WTC11 (cell line): ENCODE measurements at regions not wholly inside any gene's neighbourhood (a gene's known extent, or its start where the extent isn't known, plus 50 kb on each side); places are given as distances from the start of the nearest gene placed in this dataset.

ENCODE experiments used
- ATAC-seq: fragments of 200-7000 bp; cut with Tn5 transposase; 2 replicates; pipeline ENCODE4 v1.10.0; 2021; ENCODE audit warnings: mild to moderate bottlenecking, moderate library complexity
- CTCF ChIA-PET: fragments of 300-600 bp; sonication (Branson Sonifier 250); formaldehyde crosslinking; loops from one replicate; lab custom pipeline; 2021; ENCODE audit warnings: antibody characterized with exemption; lab: Charles Lee
- POLR2A ChIA-PET: fragments of 350-600 bp; sonication (Branson Sonifier 250); formaldehyde crosslinking; loops from one replicate; lab custom pipeline; 2021; ENCODE audit warnings: antibody characterized with exemption; lab: Charles Lee
- DNase-seq: peaks from one replicate; pipeline ENCODE4 v3.0.0; 2021; ENCODE audit warnings: low spot score
- H3K27ac Mint-ChIP-seq: 2 replicates; pipeline ENCODE4 v1.8.0; 2021; ENCODE audit warnings: mixed read lengths
- H3K27me3 Mint-ChIP-seq: 2 replicates; pipeline ENCODE4 v1.8.0; 2021; ENCODE audit warnings: low read depth, mild to moderate bottlenecking, moderate library complexity, mixed read lengths
- H3K36me3 Mint-ChIP-seq: 2 replicates; pipeline ENCODE4 v1.8.0; 2021; ENCODE audit warnings: mixed read lengths
- H3K4me1 Mint-ChIP-seq: 2 replicates; pipeline ENCODE4 v1.8.0; 2022; ENCODE audit warnings: mixed read lengths
- H3K4me3 Mint-ChIP-seq: 2 replicates; pipeline ENCODE4 v1.8.0; 2021; ENCODE audit warnings: mild to moderate bottlenecking, moderate library complexity, mixed read lengths
- H3K9me3 Mint-ChIP-seq: 2 replicates; pipeline ENCODE4 v1.8.0; 2021; ENCODE audit warnings: mixed read lengths
- AR ChIP-seq: fragments of 250-450 bp; sonication (Bioruptor Pico); IDR thresholded peaks from 2 replicates; pipeline ENCODE4 v1.9.0; 2021; ENCODE audit warnings: mild to moderate bottlenecking
- ATF1 ChIP-seq: sonication (generic); formaldehyde crosslinking; IDR thresholded peaks from 2 replicates; pipeline ENCODE4 v1.8.1; 2023; ENCODE audit warnings: mild to moderate bottlenecking, moderate library complexity, missing genetic modification reagents
- CREB1 ChIP-seq: sonication (generic); formaldehyde crosslinking; IDR thresholded peaks from 2 replicates; pipeline ENCODE4 v1.8.0; 2023; ENCODE audit warnings: mild to moderate bottlenecking, missing genetic modification reagents
- CTCF ChIP-seq: fragments of 200-600 bp; IDR thresholded peaks from 2 replicates; pipeline ENCODE4 v1.8.0; 2022; ENCODE audit warnings: antibody characterized with exemption
- E2F4 ChIP-seq: sonication (generic); formaldehyde crosslinking; IDR thresholded peaks from 2 replicates; pipeline ENCODE4 v1.8.1; 2022; ENCODE audit warnings: low read depth, mild to moderate bottlenecking, moderate library complexity, missing genetic modification reagents, borderline replicate concordance
- EMX1 ChIP-seq: fragments of 250-450 bp; sonication (Bioruptor Pico); IDR thresholded peaks from 2 replicates; pipeline ENCODE4 v1.8.0; 2021; ENCODE audit warnings: mild to moderate bottlenecking
- GABPB1 ChIP-seq: sonication (generic); formaldehyde crosslinking; IDR thresholded peaks from 2 replicates; pipeline ENCODE4 v1.8.1; 2023; ENCODE audit warnings: mild to moderate bottlenecking, missing genetic modification reagents
- IRF1 ChIP-seq: sonication (generic); formaldehyde crosslinking; IDR thresholded peaks from 2 replicates; pipeline ENCODE4 v1.8.0; 2023; ENCODE audit warnings: missing genetic modification reagents
- JAZF1 ChIP-seq: fragments of 250-450 bp; sonication (Bioruptor Pico); IDR thresholded peaks from 2 replicates; pipeline ENCODE4 v1.9.0; 2021; ENCODE audit warnings: moderate library complexity, mild to moderate bottlenecking, inconsistent platforms
- JUN ChIP-seq: sonication (generic); formaldehyde crosslinking; IDR thresholded peaks from 2 replicates; pipeline ENCODE4 v1.8.0; 2023; ENCODE audit warnings: mild to moderate bottlenecking, missing genetic modification reagents
- MXD4 ChIP-seq: fragments of 250-450 bp; sonication (Bioruptor Pico); IDR thresholded peaks from 2 replicates; pipeline ENCODE4 v1.8.0; 2021; ENCODE audit warnings: mild to moderate bottlenecking, moderate library complexity, borderline replicate concordance
- PREB ChIP-seq: sonication (generic); formaldehyde crosslinking; IDR thresholded peaks from 2 replicates; pipeline ENCODE4 v1.8.1; 2022; ENCODE audit warnings: mild to moderate bottlenecking, missing genetic modification reagents, moderate library complexity, borderline replicate concordance
- RELA ChIP-seq: sonication (generic); formaldehyde crosslinking; IDR thresholded peaks from 2 replicates; pipeline ENCODE4 v1.8.1; 2022; ENCODE audit warnings: missing genetic modification reagents, mild to moderate bottlenecking, borderline replicate concordance
- TEAD1 ChIP-seq: sonication (generic); formaldehyde crosslinking; IDR thresholded peaks from 2 replicates; pipeline ENCODE4 v1.8.0; 2022; ENCODE audit warnings: mild to moderate bottlenecking, missing genetic modification reagents
- ZNF138 ChIP-seq: sonication (generic); formaldehyde crosslinking; conservative IDR thresholded peaks from 2 replicates; pipeline ENCODE4 v1.8.1; 2022; ENCODE audit warnings: mild to moderate bottlenecking, moderate library complexity, missing genetic modification reagents
- ZNF416 ChIP-seq: fragments of 250-450 bp; sonication (Bioruptor Pico); IDR thresholded peaks from 2 replicates; pipeline ENCODE4 v1.9.0; 2021; ENCODE audit warnings: mild to moderate bottlenecking, inconsistent platforms
- ZNF671 ChIP-seq: fragments of 250-450 bp; sonication (Bioruptor Pico); IDR thresholded peaks from 2 replicates; pipeline ENCODE4 v1.8.0; 2021; ENCODE audit warnings: mild to moderate bottlenecking
- TF ChIP-seq, protein P1 (sequence below): sonication (generic); formaldehyde crosslinking; IDR thresholded peaks from 2 replicates; pipeline ENCODE4 v1.8.1; 2023; ENCODE audit warnings: mild to moderate bottlenecking, moderate library complexity, missing genetic modification reagents
- TF ChIP-seq, protein P2 (sequence below): sonication (generic); formaldehyde crosslinking; IDR thresholded peaks from 2 replicates; pipeline ENCODE4 v1.8.1; 2023; ENCODE audit warnings: mild to moderate bottlenecking, missing genetic modification reagents
- TF ChIP-seq, protein P3 (sequence below): sonication (generic); formaldehyde crosslinking; IDR thresholded peaks from 2 replicates; pipeline ENCODE4 v1.8.1; 2022; ENCODE audit warnings: low read depth, missing genetic modification reagents, borderline replicate concordance
- TF ChIP-seq, protein P4 (sequence below): sonication (generic); formaldehyde crosslinking; IDR thresholded peaks from 2 replicates; pipeline ENCODE4 v1.8.1; 2023; ENCODE audit warnings: mild to moderate bottlenecking, missing genetic modification reagents

- TF ChIP-seq PREB (CRISPR knock-in tag) (no peak), E2F4 (CRISPR knock-in tag) (no peak), ZNF138 (CRISPR knock-in tag) (no peak), RELA (CRISPR knock-in tag) (no peak), JAZF1 (CRISPR knock-in tag) (no peak), EMX1 (CRISPR knock-in tag) (no peak)
- TF ChIP-seq, protein P1, sequence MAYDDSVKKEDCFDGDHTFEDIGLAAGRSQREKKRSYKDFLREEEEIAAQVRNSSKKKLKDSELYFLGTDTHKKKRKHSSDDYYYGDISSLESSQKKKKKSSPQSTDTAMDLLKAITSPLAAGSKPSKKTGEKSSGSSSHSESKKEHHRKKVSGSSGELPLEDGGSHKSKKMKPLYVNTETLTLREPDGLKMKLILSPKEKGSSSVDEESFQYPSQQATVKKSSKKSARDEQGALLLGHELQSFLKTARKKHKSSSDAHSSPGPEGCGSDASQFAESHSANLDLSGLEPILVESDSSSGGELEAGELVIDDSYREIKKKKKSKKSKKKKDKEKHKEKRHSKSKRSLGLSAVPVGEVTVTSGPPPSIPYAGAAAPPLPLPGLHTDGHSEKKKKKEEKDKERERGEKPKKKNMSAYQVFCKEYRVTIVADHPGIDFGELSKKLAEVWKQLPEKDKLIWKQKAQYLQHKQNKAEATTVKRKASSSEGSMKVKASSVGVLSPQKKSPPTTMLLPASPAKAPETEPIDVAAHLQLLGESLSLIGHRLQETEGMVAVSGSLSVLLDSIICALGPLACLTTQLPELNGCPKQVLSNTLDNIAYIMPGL, result no peak
Measured at GRCh38 chr2:54403512-54404238, 52.5 kb upstream of the SPTBN1 start (continued).

DNA sequence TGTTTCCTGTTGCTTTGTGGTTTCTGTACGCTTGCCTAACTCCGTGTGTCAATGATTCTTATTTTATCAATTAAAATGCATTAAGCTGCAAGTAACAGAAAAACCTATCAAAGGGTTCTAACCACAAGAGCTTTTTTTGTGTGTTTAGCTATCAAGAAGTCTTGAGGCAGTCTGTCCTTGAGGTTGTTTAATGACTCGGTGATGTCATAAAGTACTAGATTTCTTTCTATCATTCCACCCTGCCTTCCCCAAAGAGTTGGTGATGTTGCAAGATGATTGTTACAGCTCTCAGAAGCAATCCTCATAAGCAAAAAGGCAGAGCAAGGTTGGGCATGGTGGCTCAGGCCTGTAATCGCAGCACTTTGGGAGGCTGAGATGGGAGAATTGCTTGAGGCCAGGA lies 51.9 kb upstream of the SPTBN1 start:
- DNase-seq, result no peak
- Mint-ChIP-seq H3K36me3 (no peaks in the 10 kb centered on the region), H3K4me3 (no peak overlapping the region)
- TF ChIP-seq IRF1, result no peak
- TF ChIP-seq ATF1 (CRISPR knock-in tag), result no peak
- TF ChIP-seq AR (CRISPR knock-in tag), result no peak
- no peak for TF ChIP-seq GABPB1
- no peak for TF ChIP-seq TEAD1 (CRISPR knock-in tag)
- TF ChIP-seq CTCF, result no peak
- TF ChIP-seq, protein P2, sequence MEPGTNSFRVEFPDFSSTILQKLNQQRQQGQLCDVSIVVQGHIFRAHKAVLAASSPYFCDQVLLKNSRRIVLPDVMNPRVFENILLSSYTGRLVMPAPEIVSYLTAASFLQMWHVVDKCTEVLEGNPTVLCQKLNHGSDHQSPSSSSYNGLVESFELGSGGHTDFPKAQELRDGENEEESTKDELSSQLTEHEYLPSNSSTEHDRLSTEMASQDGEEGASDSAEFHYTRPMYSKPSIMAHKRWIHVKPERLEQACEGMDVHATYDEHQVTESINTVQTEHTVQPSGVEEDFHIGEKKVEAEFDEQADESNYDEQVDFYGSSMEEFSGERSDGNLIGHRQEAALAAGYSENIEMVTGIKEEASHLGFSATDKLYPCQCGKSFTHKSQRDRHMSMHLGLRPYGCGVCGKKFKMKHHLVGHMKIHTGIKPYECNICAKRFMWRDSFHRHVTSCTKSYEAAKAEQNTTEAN, result no peak
- TF ChIP-seq ZNF671 (CRISPR knock-in tag), result no peak
- no peak for TF ChIP-seq JUN
- no peak for TF ChIP-seq ZNF416 (CRISPR knock-in tag)
- TF ChIP-seq, protein P3, sequence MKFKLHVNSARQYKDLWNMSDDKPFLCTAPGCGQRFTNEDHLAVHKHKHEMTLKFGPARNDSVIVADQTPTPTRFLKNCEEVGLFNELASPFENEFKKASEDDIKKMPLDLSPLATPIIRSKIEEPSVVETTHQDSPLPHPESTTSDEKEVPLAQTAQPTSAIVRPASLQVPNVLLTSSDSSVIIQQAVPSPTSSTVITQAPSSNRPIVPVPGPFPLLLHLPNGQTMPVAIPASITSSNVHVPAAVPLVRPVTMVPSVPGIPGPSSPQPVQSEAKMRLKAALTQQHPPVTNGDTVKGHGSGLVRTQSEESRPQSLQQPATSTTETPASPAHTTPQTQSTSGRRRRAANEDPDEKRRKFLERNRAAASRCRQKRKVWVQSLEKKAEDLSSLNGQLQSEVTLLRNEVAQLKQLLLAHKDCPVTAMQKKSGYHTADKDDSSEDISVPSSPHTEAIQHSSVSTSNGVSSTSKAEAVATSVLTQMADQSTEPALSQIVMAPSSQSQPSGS, result no peak
- TF ChIP-seq, protein P4, sequence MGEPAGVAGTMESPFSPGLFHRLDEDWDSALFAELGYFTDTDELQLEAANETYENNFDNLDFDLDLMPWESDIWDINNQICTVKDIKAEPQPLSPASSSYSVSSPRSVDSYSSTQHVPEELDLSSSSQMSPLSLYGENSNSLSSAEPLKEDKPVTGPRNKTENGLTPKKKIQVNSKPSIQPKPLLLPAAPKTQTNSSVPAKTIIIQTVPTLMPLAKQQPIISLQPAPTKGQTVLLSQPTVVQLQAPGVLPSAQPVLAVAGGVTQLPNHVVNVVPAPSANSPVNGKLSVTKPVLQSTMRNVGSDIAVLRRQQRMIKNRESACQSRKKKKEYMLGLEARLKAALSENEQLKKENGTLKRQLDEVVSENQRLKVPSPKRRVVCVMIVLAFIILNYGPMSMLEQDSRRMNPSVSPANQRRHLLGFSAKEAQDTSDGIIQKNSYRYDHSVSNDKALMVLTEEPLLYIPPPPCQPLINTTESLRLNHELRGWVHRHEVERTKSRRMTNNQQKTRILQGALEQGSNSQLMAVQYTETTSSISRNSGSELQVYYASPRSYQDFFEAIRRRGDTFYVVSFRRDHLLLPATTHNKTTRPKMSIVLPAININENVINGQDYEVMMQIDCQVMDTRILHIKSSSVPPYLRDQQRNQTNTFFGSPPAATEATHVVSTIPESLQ (CRISPR knock-in tag), result no peak
- no peak for TF ChIP-seq MXD4 (CRISPR knock-in tag)
- no peak for TF ChIP-seq JAZF1 (CRISPR knock-in tag)
- TF ChIP-seq CREB1 (CRISPR knock-in tag), result no peak
- TF ChIP-seq, all 79 proteins: peak for 0
- no peaks in the 10 kb centered on the region for H3K4me1 Mint-ChIP-seq
- H3K27me3 Mint-ChIP-seq, result no peaks in the 10 kb centered on the region; the same call in 1 of the 2 replicates
- no peak for ATAC-seq
- ChIA-PET CTCF (no interaction called here), POLR2A (interaction anchor here (0.6 kb wide), 1 partner anchor 451 kb away, joined by 4 read pairs; no protein-coding TSS in a partner anchor)
- H3K9me3 Mint-ChIP-seq, result no peaks in the 10 kb centered on the region
- H3K27ac Mint-ChIP-seq, result no peak overlapping the region; the same call in 1 of the 2 replicates
